Keratinocyte (primary cell): ENCODE measurements at regions not wholly inside any gene's neighbourhood (a gene's known extent, or its start where the extent isn't known, plus 50 kb on each side); places are given as distances from the start of the nearest gene placed in this dataset.

Experiments used
- CTCF ChIP-seq, 3 experiments: IDR thresholded peaks in 1 of 3; conservative IDR thresholded peaks in 1 of 3; optimal IDR thresholded peaks in 1 of 3; 2 replicates in 2 of 3; 3 replicates in 1 of 3; pipeline versions ENCODE3 to v1.5.1; 2011; ENCODE audit warnings: low read length in 3 of 3, mild to moderate bottlenecking in 3 of 3, moderate library complexity in 2 of 3, control low read depth in 1 of 3, inconsistent platforms in 1 of 3; ENCODE audit not compliant: insufficient read depth in 2 of 3; ENCODE audit errors: extremely low read depth in 1 of 3
- EZH2 ChIP-seq: IDR thresholded peaks from one replicate; pipeline ENCODE4 v1.6.1; 2012; ENCODE audit warnings: inconsistent platforms, mild to moderate bottlenecking, low read length, moderate library complexity

GRCh38 chr13:80975903-80976302 lies 635.0 kb upstream of the SPRY2 start:
- TF ChIP-seq CTCF (optimal IDR thresholded peaks at IDR 0.05 in 1 of 3, IDR thresholded peaks at IDR 0.05 in 1 of 3, conservative IDR thresholded peaks at IDR 0.05 in 1 of 3; ENCODE audit: extremely low read depth in 1 of 3, insufficient read depth in 2 of 3, low read length in 3 of 3) = no peak
- no peak for TF ChIP-seq EZH2
